ENCODE measurements at regions not wholly inside any gene's neighbourhood (a gene's known extent, or its start where the extent isn't known, plus 50 kb on each side); places are given as distances from the start of the nearest gene placed in this dataset.

DNA sequence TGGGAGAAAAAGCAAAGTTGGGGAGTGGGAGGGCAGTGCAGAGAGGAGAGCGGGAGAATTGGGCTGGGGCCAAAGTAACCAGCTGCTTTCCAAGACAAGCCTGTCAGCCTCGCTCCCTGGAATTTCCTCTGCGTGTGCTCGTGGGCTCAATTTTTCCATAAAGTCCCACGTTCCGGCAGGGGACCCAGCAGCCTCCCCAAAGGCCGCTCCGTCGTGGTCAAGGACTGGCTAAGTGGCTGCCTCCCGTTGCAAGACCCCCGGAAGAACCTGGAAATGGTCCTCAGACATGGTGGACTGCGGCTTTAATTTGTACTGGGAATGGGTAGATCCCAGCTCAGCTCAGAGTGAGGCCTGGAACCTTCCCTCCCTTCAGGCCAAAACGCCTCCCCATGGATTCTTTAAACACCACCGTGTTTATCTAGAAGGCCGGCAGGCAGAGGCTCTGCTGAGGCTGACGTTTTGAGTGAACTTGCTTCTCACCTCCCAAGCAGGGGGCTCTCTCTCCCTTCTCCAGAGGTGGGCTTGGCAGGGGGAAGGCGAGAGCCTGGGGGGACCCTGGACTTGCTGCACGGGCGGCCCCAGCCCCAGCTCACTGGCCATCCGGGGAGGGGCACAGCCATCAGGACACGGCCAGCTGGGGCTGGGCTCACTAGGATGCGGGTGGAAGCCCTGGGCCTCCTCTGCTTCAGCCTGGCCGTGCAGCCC, 190.0 kb downstream of the C16orf95 start:
- no peak for DNase-seq (ENCODE audit: extremely low read depth, low read depth)

DNA sequence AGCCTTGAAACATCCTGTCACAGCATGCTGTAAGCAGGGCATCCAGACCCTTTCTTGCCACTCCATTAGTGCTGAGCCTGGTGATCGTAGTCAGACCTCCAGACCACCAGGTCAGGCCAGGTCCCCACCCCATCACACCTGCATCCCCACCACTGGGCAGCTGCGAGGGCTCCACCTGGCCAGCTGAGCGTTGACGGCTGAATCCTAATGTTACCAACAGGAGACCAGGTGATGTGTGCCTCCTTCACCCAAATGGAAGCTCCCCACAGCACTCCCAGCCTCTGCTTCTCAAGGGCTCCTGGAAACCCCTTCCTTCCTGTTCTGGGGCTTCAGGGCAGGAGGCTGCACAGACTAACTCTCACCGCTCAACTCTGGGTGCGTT, 189.4 kb downstream of the C16orf95 start:
- DNase-seq (ENCODE audit: extremely low read depth, low read depth) = no peak

DNA sequence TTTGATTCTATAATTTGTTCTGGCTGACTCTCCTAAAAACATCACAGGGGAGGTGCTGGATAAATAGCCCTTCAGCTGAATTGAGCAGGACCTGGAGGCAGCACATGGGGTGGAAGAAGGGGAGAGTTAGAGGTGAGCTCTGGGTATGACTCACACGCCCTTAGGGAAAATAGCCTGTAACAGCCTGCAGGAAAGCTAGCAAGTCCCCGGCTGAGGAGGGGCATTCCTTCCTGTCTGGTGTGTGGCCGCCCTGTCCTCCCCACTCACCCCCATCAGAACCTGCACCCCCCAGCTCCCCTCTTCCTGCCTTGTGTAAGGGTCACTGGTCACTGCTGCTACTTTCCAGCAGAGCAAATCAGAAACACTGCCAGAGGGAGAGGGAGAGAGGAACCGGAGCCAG, 187.4 kb downstream of the C16orf95 start:
- no peak for DNase-seq (ENCODE audit: extremely low read depth, low read depth)

DNA sequence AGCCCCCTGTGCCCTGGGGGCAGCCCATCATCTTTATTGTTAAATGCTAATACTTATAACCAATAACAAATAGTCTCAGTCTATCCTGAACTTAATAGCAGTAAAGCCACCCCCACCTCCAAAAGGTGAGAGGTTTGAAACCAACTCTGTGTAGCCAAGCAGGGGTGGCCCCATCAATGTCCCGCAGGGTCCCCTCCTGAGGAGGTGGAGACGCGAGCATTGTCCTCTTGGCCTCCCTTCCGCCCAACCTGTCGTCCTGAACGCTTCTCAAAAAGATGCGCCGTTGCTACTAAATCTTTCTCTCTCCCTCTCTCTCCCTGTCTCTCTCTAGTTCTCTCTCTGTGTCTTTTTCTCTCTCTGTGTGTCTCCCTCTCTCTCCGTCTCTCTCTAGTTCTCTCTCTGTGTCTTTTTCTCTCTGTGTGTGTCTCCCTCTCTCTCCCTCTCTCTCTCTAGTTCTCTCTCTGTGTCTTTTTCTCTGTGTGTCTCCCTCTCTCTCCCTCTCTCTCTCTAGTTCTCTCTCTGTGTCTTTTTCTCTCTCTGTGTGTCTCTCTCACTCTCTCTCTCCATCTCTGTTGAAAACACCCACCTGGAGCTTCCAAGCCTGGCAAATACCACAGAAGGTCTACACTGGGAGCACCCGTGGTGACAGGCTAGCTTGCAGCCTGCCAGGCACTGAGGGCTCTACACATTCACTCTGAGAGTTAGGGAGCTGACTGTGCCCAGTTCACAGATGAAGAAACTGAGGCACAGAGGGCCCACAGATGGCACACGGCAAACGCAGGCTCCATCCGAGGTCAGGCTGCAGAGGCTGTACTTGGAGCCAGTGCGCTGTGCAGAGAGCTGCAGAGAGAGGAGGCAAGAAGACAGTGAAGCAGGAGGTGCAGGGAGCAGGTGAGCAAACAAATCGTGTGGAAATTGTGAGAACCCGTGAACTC, 185.9 kb downstream of the C16orf95 start:
- DNase-seq (ENCODE audit: extremely low read depth, low read depth) = no peak

DNA sequence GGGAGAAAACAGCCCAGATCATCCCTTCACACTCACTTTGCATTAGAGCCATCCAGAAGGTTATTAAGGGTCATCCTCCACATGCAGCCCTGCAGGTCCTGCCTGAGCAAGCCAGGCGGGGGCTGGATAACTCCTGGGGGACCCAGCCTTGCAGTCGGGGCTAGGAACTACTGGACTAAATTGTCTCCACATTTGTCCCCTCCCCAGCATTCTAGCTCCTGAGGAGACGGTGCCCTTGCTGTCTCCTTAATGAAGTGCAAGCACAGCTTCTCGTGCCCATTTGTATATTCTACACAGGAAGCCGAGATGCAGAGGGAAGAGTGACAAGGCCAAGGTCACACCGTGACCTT, 185.2 kb downstream of the C16orf95 start:
- DNase-seq (ENCODE audit: extremely low read depth, low read depth) = no peak

DNA sequence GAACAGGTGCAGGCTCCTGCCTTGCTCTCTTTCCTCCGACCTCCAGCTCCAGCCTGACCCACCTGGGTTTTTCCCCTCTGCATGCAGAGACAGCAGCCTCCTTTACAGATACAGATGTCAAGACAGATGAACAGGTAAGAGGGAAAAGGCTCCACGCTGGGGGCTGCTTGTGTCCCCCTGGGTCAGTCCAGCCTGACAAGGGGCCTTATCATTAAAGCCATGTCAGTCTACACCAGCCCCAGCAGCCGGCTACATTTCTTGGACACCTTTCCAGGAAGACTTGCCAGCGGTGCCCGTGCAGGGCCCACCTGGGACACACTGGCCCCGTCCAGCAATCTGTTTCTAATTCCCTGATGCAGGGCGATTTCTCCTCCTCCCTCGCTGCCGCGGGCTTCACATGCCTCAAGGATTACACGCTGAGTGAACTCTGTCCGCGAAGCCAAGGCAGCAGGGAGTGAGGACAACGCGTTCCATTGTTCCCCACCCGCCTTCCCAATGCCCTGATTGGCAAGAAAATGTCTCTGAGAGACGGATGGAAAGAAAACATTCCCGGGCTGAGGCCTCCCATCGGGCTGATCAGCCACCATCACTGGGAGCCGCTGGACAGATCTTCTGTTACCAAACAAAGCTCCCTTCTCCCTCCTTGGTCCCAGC, 184.7 kb downstream of the C16orf95 start:
- DNase-seq (ENCODE audit: extremely low read depth, low read depth) = no peak

DNA sequence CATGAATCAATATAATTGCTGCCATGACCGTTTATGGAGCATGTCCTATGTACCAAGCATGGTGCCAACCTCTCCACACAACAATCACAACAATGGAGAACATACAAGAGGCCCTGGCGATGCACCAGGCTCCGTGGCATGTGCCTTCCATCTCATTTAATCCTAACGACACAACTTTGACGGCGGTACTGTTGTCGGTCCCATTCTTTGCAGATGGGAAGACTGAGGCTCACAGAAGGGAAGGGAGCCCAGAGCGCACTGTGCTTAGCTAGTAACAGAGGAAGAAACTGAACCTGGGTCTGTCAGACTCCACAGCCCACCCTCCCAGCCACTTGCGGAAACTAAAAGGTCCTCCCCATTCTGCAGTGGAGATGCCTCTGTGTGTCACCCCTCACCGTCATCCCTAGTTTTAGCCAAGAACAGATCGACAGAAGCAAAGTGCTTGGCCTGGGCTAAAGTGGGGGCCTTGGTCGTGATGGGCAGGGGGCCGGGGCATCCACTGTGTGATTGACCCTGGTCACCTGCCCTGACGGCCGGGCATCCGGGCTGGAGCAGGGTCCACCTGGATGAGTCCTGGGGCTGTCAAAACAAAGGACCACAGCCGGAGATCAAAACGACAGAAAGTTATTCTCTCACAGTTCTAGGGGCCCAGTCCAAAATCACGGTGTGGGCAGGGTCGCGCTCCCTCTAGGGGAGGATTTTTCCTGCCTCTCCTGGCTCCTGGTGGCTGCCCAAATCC, 183.9 kb downstream of the C16orf95 start:
- DNase-seq (ENCODE audit: extremely low read depth, low read depth) = no peak

DNA sequence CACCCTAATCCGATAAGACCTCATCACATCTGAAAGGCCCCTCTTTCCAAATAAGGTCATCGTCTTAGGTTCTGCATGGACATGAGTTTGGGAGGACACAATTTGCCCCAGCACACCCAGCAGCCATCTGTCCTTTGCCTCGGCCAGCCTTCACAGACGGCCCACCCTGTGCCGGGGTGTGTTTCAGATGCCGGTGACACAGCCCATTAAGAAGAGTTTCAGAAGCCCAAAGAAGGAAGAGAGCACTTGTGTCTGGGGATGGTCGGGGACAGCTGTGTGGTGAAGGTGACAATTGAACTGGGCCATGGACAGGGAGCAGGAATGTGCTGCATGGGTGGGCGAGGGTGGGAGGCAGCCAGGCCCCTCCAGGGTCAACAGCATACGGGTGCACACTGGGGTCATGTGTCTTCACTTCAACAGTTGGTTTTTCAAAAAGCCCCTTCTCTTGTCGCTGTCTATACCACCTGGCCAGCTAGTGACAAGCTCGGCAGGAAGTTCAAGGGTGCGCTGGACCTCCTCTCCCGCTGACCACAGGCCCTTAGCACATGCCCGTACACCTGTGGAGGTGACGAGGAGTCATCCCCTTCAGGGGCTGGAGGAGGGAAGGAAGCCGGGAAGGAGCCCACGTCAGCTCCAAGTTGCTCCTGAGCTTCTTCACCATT, 183.1 kb downstream of the C16orf95 start:
- DNase-seq (ENCODE audit: extremely low read depth, low read depth) = no peak

DNA sequence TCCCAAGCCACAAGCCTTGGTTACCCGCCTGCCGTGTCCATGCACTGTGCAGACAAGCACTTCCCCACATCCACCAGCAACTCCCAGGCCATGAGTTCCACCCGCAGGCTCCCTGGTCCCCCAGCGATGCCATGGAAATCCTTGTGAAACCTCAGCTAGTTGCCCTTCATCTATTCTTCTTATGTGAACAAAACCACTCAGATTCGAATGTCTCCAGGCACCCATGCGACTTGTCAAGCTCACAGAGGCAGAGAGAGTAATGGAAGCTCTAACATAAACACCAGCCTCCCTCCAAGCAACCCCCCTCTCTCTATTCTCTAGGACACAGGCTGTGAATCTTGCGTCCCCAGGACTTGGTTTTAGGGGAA, 182.6 kb downstream of the C16orf95 start:
- DNase-seq (ENCODE audit: extremely low read depth, low read depth) = no peak

DNA sequence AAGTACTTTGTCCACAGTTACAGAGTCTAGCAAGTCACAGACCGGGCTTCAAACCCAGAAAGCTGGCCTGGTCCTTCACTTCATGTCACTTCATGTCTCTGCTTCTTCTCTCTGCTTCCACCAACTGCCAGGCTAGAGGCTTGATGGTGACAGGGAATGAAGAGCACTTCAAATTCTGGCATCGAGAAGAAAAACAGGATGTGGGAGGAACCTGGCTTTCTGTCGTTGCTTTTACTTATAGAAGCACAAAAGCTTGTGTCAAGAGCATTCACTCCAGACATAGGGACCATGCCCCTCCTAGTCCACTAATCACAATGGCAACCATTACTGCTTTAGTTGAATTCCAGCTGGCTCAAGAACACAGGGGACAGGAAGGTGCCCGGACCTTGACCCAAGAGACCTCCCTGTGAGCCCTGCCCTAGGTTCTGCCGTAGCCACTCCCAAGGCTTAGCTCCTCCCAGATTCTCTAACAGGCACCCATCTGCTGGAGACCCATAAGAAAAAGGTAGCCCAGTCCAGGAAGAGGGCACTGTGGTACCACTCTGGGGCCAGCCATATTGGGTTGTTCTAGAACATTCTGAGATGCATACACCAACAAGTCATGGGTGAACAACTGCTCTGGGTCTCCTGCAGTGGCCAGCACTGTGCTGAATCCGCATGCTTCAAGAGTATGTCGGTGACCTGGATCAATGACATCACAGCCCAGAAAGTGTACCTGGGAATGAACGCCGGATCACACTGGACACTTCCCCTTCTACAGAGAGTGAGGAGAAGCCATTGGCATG, 181.8 kb downstream of the C16orf95 start:
- DNase-seq (ENCODE audit: extremely low read depth, low read depth) = no peak

DNA sequence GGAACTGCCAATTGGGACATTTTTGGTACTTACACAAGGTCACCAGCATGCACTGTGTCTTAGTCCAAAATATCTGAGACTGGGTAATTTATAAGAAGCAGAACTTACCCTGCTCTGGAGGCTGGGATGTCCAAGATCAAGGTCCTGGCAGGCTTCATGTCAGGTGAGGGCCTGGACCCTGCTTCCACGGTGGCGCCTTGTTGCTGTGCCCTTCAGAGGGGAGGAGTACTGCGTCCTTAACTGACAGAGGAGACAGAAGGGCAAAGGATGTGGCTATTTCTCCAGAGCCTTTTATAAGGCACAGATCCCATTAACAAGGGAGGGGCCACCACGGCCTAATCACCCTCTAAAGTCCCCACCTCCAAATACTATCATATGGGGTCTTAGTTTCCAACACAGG, 178.9 kb downstream of the C16orf95 start:
- DNase-seq (ENCODE audit: extremely low read depth, low read depth) = no peak

DNA sequence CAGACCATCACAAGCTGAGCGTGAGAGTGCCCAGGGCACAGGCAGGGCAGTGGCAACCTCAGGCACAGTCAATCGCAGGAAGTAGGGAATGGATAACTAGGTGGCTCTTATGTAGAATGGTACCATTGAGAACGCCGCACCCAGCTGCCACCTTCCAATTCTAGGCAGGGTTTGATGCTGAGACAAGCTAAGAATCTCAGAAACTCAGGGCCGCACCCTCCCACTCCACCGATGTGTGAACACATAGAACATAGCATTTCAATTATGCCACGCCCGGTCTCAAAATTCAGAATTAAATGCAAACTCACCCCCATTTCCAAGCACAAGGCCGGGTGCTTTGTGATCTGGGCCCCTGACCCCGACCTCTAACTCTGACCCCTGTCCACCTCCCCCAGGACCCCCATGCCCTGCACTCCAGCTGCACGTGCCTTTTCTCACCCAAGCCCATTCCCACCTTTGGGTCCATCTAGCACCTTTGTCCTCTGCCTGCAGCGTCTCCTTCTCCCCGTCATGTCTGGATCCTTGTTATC, 178.4 kb downstream of the C16orf95 start:
- no peak for DNase-seq (ENCODE audit: extremely low read depth, low read depth)

DNA sequence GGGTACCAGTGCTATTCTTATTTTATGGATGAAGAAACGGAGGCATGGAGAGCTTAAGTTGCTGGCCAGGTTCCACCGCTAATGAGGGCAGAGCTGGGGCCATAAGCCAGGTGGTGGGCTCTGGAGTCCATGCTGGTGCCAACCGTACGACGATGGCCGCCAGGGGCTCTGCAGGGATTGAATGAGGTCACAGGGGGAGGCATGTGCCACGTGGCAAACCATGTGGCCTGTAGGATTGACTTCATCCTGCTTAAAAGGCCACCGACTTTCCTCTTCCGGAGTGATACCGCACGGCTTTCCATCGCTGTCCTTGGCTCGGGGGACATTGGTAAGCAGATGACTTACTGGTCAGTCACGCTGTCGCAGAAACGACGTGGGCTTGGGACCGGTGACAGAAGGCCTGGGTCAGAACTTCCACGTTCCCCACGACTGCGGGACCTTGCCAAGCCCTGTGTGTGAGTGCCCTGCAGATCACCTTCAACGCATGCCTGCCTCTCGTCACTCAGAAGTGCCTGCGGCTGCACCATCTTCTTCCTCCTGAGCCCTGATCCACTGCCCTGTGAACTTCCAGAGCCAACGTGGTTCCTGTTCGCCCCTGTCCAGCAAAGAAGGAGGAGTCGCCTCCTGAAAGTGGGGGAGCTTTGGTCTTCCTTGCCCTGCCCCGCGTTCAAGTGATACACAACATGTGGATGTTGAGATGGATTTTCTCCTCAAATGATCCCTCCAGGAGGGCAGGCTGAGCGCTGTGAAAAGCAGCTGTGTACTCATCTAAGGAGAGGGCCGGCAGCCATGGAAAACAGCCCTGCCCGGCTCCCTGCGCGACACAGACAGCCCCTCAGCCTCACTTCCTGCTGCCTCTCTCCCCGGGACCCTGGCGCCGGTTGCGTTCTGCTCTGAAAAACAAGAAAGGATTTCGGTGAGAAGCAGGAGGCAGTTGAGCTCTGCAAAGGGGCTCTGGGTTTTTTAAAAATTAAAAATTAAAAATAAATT, 176.7 kb downstream of the C16orf95 start:
- no peak for DNase-seq (ENCODE audit: extremely low read depth, low read depth)

DNA sequence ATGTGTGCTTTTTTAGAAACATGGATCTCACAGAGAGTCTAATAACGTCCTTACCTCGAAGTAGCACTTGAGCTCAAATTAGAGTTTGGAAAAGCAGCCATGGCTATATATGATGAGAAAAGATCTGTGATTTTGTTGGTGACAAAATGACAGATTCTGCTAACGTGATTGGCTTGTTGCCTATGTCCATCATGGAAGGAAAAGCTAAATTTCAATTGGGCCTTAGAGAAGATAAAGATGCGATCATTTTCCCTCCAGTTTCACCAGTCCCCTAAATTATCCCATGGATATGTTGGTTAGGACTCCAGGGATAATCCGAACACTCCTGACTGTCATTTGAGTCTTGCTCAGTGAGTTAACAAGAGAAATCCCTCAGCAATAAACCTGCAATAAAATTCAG, 175.8 kb downstream of the C16orf95 start:
- DNase-seq (ENCODE audit: extremely low read depth, low read depth) = no peak

DNA sequence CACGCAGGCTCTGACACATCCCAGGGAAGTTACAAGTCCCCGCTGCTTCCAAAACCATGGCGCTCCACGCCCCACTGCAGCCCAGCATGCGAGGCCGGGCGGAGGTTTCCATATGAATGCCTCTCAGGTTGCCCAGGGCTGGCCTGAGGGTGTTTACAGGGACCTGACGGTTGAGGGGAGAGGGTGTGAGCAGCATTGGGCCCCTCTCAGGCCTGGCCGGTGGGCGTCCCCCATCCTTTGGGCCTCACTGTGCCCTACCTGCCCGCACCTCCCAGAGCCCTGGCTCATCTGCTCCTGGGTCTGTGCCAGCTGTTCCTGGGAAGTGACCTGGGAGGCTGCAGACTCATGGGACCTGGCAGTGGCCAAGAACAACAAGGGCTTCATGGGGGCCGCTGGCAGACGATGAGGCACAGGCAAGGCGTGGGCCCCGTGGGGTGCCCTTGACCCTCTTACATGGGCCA, 173.5 kb downstream of the C16orf95 start:
- DNase-seq (ENCODE audit: extremely low read depth, low read depth) = no peak

DNA sequence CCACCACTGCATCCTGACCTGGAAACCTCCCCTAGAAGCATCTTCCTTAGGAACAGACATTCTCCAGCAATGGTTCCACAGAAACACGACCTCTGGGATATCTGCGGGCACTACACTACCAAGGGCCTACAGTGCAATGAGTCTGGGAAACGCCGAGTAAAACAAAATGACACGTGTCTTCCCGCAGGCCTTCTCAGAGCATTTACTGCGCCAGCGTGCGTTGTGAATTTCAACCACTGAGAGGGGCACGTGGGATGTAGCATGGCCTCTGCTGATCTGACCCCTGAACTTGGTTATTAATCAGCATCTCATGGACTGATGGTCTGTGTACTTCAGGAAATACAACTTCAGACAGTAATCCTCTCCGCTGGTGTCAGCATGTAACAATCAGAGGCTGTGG, 173.0 kb downstream of the C16orf95 start:
- no peak for DNase-seq (ENCODE audit: extremely low read depth, low read depth)

DNA sequence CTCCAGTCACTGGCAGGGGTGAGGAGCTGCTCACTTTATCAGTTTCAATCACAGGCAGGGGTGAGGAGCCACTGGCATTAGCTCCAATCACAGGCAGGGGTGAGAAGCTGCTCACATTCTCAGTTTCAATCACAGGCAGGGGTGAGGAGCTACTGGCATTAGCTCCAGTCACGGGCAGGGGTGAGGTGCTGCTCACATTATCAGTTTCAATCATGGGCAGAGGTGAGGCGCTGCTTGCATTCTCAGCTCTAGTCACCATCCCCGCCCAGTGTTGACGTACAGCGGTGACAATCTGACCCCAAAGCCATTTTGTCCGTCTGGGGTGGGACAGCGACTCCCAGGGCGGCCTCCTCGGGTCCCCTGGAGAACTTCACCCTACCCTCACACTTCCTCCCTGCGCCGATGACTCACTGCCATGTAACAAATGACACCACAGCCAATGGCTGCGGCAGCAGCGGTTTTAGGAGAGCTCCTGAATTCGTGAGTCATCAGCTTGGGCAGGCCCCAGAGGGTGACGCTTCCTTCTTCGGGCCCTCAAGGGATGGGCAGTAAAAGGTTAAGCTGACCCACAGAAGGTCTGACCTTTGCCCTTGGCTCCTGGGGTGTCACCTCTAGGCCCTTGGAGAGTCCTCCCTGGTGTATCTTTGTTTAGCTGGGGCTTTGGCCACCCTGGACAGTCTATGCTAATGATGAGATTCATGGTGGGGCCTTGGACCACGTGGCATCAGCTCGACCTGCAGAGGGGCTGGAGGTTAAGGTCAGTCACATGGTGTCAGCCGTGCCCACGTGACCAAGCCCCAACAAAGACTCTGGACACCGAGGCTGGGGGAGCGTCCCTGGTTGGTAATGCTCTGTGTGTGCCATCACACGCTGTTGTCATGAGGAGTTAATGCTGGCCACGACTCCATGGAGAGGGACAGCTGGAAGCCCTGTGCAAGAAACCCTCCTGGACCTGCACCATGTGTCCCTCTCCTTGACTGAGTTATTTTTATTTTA, 171.7 kb downstream of the C16orf95 start:
- DNase-seq (ENCODE audit: extremely low read depth, low read depth) = no peak
